ENCODE measurements at regions not wholly inside any gene's neighbourhood (a gene's known extent, or its start where the extent isn't known, plus 50 kb on each side); places are given as distances from the start of the nearest gene placed in this dataset.
A peak's percentile ranks its signal among the peaks of the same experiment; 100 is the strongest.

DNA sequence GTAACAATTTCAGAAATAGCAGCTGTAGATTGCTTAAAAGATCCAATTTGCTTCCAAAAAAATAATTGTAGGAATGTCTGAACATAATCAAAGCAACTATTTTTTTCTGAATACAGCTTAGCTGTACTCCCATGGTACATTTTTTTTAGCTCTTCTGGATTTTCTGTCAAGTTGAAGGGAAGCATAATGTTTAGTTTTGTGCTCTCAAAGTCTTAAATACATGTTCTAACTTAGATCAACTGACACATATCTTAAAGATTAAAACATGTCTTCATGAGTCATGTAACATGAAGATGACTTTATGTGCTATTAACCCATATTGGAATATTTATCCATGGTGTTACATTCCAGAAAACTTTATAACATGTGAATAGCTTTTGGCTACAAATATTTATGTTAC lies 255.7 kb downstream of the BTG1 start:
- Histone ChIP-seq H3K4me3 (no peak overlapping the region), H3K9me3 (ENCODE audit: low read depth) (no peaks in the 10 kb centered on the region), H3K4me1 (ENCODE audit: insufficient read depth) (peaks cover 40% of the 10 kb centered on the region), H3K4me2 (no peak overlapping the region), H3K27me3 (no peaks in the 10 kb centered on the region), H3K9me2 (replicated peaks; ENCODE audit: insufficient read depth) (no peaks in the 10 kb centered on the region), H4K20me1 (ENCODE audit: insufficient read depth, poor library complexity, severe bottlenecking) (no peaks in the 10 kb centered on the region), H2AFZ (no peak overlapping the region), H3K36me3 (replicated peaks; ENCODE audit: insufficient read depth, low read depth) (no peaks in the 10 kb centered on the region), H3K27ac (peak overlapping the region; percentile 61), H3K79me2 (no peaks in the 10 kb centered on the region)
- TF ChIP-seq EZH2phosphoT487 (IDR thresholded peaks at IDR 0.05; ENCODE audit: low read depth, severe bottlenecking, unreplicated experiment), result no peak
- DNase-seq (ENCODE audit: low spot score), result no peak

DNA sequence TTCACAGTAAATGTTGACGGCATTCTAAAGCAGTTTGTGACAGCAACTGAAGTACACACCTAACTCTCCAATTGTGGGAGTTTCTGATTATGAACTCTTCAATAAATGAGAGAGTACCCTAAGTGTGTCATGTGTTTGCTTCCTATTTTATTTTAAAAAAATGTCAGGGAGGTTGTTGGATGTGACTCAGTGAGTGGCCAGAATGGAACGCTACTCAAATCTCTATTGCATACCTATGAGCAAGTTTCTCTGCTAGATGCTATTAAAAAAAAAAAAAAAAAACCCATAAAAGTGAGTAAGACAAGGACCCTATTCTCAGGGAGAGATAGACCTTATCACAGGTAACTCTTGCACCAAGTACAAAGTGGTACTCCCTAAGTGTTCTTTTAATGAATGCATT lies 256.6 kb downstream of the BTG1 start:
- Histone ChIP-seq H3K79me2 (no peaks in the 10 kb centered on the region), H3K27me3 (no peaks in the 10 kb centered on the region), H4K20me1 (ENCODE audit: insufficient read depth, poor library complexity, severe bottlenecking) (no peaks in the 10 kb centered on the region), H3K36me3 (replicated peaks; ENCODE audit: insufficient read depth, low read depth) (no peaks in the 10 kb centered on the region), H3K4me2 (no peak overlapping the region), H3K9me3 (ENCODE audit: low read depth) (no peaks in the 10 kb centered on the region), H3K27ac (peak overlapping the region; percentile 61), H3K9me2 (replicated peaks; ENCODE audit: insufficient read depth) (no peaks in the 10 kb centered on the region), H3K4me3 (no peak overlapping the region), H2AFZ (no peak overlapping the region), H3K4me1 (ENCODE audit: insufficient read depth) (peaks cover 40% of the 10 kb centered on the region)
- TF ChIP-seq, protein P1, sequence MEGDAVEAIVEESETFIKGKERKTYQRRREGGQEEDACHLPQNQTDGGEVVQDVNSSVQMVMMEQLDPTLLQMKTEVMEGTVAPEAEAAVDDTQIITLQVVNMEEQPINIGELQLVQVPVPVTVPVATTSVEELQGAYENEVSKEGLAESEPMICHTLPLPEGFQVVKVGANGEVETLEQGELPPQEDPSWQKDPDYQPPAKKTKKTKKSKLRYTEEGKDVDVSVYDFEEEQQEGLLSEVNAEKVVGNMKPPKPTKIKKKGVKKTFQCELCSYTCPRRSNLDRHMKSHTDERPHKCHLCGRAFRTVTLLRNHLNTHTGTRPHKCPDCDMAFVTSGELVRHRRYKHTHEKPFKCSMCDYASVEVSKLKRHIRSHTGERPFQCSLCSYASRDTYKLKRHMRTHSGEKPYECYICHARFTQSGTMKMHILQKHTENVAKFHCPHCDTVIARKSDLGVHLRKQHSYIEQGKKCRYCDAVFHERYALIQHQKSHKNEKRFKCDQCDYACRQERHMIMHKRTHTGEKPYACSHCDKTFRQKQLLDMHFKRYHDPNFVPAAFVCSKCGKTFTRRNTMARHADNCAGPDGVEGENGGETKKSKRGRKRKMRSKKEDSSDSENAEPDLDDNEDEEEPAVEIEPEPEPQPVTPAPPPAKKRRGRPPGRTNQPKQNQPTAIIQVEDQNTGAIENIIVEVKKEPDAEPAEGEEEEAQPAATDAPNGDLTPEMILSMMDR (IDR thresholded peaks at IDR 0.05; ENCODE audit: poor library complexity), result no peak
- no peak for TF ChIP-seq EZH2 (IDR thresholded peaks at IDR 0.05; ENCODE audit: borderline replicate concordance)
- TF ChIP-seq EZH2phosphoT487 (IDR thresholded peaks at IDR 0.05; ENCODE audit: low read depth, severe bottlenecking, unreplicated experiment), result no peak
- DNase-seq (ENCODE audit: low spot score), result no peak
- WGBS (ENCODE audit: low lambda C conversion rate, missing lambda C conversion rate), result 67% methylated on average over 2 of the region's 2 CpGs

DNA sequence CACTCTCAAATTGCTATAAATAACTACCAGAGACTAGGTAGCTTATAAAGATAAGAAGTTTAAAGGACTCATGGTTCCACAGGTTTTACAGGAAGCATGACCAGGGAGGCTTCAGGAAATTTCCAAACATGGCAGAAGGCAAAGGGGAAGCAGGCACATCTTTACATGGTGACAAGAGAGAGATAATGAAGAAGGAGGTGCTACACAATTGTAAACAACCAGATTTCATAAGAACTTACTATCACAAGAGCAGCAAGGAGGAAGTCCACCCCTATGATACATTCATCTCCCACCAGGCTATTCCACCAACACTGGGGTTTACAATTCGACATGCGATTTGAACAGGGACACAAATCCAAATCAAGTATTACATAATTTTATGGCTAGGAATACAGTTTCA lies 257.7 kb downstream of the BTG1 start:
- Histone ChIP-seq H4K20me1 (ENCODE audit: insufficient read depth, poor library complexity, severe bottlenecking) (no peaks in the 10 kb centered on the region), H3K27me3 (no peaks in the 10 kb centered on the region), H2AFZ (no peak overlapping the region), H3K9me3 (ENCODE audit: low read depth) (no peaks in the 10 kb centered on the region), H3K27ac (no peak overlapping the region), H3K4me2 (no peak overlapping the region), H3K79me2 (no peaks in the 10 kb centered on the region), H3K4me3 (no peak overlapping the region), H3K36me3 (replicated peaks; ENCODE audit: insufficient read depth, low read depth) (no peaks in the 10 kb centered on the region), H3K9me2 (replicated peaks; ENCODE audit: insufficient read depth) (no peaks in the 10 kb centered on the region), H3K4me1 (ENCODE audit: insufficient read depth) (peaks cover 35% of the 10 kb centered on the region)
- WGBS (ENCODE audit: low lambda C conversion rate, missing lambda C conversion rate), result 94% methylated on average over 2 of the region's 2 CpGs
- TF ChIP-seq EZH2 (IDR thresholded peaks at IDR 0.05; ENCODE audit: borderline replicate concordance) (no peak), EZH2phosphoT487 (IDR thresholded peaks at IDR 0.05; ENCODE audit: low read depth, severe bottlenecking, unreplicated experiment) (no peak)
- TF ChIP-seq, protein P1 (IDR thresholded peaks at IDR 0.05; ENCODE audit: poor library complexity), result no peak
- no peak for DNase-seq (ENCODE audit: low spot score)

DNA sequence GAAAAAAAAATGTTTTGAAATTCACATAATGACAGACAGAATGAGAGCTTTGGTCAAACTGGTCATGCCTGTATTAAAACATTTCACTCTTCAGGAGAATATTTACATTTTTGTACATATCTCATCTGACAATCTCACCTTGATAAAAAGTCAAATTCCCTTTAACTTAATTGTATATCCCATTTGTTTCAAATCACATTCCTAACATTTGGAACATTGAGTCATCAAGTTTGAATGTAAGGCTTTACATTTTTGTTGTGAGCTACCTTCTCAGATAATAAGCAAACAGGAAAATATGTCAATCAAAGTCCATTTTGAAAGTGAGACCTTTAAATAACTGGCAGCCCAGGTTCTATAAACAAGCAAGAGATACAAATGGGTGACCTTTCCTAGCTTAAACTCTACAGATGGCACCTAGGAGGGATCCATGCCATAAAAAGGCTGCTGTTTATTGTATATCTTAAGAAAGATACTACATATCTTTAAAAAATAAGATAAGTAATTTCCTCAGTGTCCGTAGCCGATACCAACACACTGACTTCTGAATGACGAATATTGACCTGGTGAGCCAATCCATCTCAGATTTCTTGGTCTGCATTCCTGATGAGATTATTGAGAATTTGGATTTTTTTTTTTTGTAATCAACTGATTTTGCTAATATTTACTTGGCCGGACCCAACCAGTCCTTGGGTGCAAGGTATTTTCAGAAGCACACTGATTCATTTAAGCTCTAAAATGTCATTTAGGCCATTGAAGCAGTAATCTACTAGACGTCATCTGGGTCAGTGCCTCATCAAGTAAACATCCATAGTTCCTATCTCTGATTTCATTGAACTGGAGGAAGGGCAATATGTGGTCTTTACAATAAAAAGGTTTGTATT lies 259.6 kb downstream of the BTG1 start:
- no peaks in the 10 kb centered on the region for H3K79me2 ChIP-seq
- H3K27ac ChIP-seq, result no peak overlapping the region
- no peaks in the 10 kb centered on the region for H3K27me3 ChIP-seq
- no peak overlapping the region for H2AFZ ChIP-seq
- H3K4me2 ChIP-seq, result peak overlapping the region; percentile 6
- H3K9me2 ChIP-seq (replicated peaks; ENCODE audit: insufficient read depth), result no peaks in the 10 kb centered on the region
- DNase-seq (ENCODE audit: low spot score), result no peak
- peaks cover 35% of the 10 kb centered on the region for H3K4me1 ChIP-seq (ENCODE audit: insufficient read depth)
- no peak overlapping the region for H3K4me3 ChIP-seq
- H4K20me1 ChIP-seq (ENCODE audit: insufficient read depth, poor library complexity, severe bottlenecking), result no peaks in the 10 kb centered on the region
- no peaks in the 10 kb centered on the region for H3K36me3 ChIP-seq (replicated peaks; ENCODE audit: insufficient read depth, low read depth)
- H3K9me3 ChIP-seq (ENCODE audit: low read depth), result no peaks in the 10 kb centered on the region
- TF ChIP-seq, protein P1 (IDR thresholded peaks at IDR 0.05; ENCODE audit: poor library complexity), result no peak
- TF ChIP-seq EZH2phosphoT487 (IDR thresholded peaks at IDR 0.05; ENCODE audit: low read depth, severe bottlenecking, unreplicated experiment) (no peak), EZH2 (IDR thresholded peaks at IDR 0.05; ENCODE audit: borderline replicate concordance) (no peak)
- WGBS (ENCODE audit: low lambda C conversion rate, missing lambda C conversion rate), result 66% methylated on average over 5 of the region's 5 CpGs

All from hepatocyte (in vitro differentiated cells).